RCC 7860 (cell line): ENCODE measurements at regions not wholly inside any gene's neighbourhood (a gene's known extent, or its start where the extent isn't known, plus 50 kb on each side); places are given as distances from the start of the nearest gene placed in this dataset.
"Not testable (repeated sequence)": the region's sequence is repeated elsewhere in the genome, so short reads cannot be mapped to it uniquely, and the experiment has no call there.

ENCODE experiments used
- DNase-seq: peaks from one replicate; pipeline ENCODE4 v3.0.0-alpha.2; 2015; ENCODE audit warnings: low spot score
- FAIRE-seq: peaks from 2 replicates; lab custom pipeline; 2012; peaks lifted over from hg19 to GRCh38; lab: Jason Lieb, UNC

- FAIRE-seq (no peak), DNase-seq (no peak)
Measured at GRCh38 chr6:50330347-50330746, 280.6 kb upstream of the DEFB112 start.

GRCh38 chr6:50330963-50331362 lies 281.2 kb upstream of the DEFB112 start:
- DNase-seq (no peak), FAIRE-seq (no peak)

GRCh38 chr6:50333696-50334095 lies 284.0 kb upstream of the DEFB112 start:
- FAIRE-seq (no peak), DNase-seq (no peak)

GRCh38 chr6:50337532-50338122 lies 287.9 kb upstream of the DEFB112 start:
- no peak for DNase-seq
- no peak for FAIRE-seq

GRCh38 chr6:50353603-50354002 lies 303.9 kb upstream of the DEFB112 start:
- no peak for FAIRE-seq

GRCh38 chr6:50358113-50358512 lies 308.4 kb upstream of the DEFB112 start:
- FAIRE-seq (no peak), DNase-seq (no peak)

More at GRCh38 chr6:50353603-50354002, 303.9 kb upstream of the DEFB112 start:
- no peak for DNase-seq

- FAIRE-seq (no peak), DNase-seq (no peak)
Measured at GRCh38 chr6:50361641-50362331, 312.1 kb upstream of the DEFB112 start.

GRCh38 chr6:50362706-50363105 lies 313.0 kb upstream of the DEFB112 start:
- no peak for FAIRE-seq
- DNase-seq, result no peak

- DNase-seq (no peak), FAIRE-seq (no peak)
Measured at GRCh38 chr6:50369996-50370395, 320.3 kb upstream of the DEFB112 start.

GRCh38 chr6:50380406-50381098 lies 330.8 kb upstream of the DEFB112 start:
- FAIRE-seq (no peak), DNase-seq (no peak)

GRCh38 chr6:50381099-50381415 lies 331.3 kb upstream of the DEFB112 start:
- DNase-seq, result no peak
- no peak for FAIRE-seq

GRCh38 chr6:50390416-50390815 lies 322.9 kb upstream of the TFAP2D start:
- no peak for FAIRE-seq
- no peak for DNase-seq

- FAIRE-seq, result not testable (repeated sequence)
Measured at GRCh38 chr6:50394139-50394538, 319.2 kb upstream of the TFAP2D start.

GRCh38 chr6:50404643-50405042 lies 308.7 kb upstream of the TFAP2D start:
- DNase-seq (no peak), FAIRE-seq (no peak)

More at GRCh38 chr6:50394139-50394538, 319.2 kb upstream of the TFAP2D start:
- not testable (repeated sequence) for DNase-seq

GRCh38 chr6:50410579-50410978 lies 302.7 kb upstream of the TFAP2D start:
- DNase-seq (no peak), FAIRE-seq (no peak)

- not testable (repeated sequence) for DNase-seq, FAIRE-seq
Measured at GRCh38 chr6:50421041-50421440, 292.3 kb upstream of the TFAP2D start.

GRCh38 chr6:50427267-50427666 lies 286.1 kb upstream of the TFAP2D start:
- FAIRE-seq, result no peak
- no peak for DNase-seq

GRCh38 chr6:50437901-50438300 lies 275.4 kb upstream of the TFAP2D start:
- FAIRE-seq (no peak), DNase-seq (no peak)

- no peak for DNase-seq
- no peak for FAIRE-seq
Measured at GRCh38 chr6:50442531-50443040, 270.7 kb upstream of the TFAP2D start.

- DNase-seq, result no peak
- no peak for FAIRE-seq
Measured at GRCh38 chr6:50443144-50443543, 270.2 kb upstream of the TFAP2D start.

- FAIRE-seq (no peak), DNase-seq (no peak)
Measured at GRCh38 chr6:50449128-50449527, 264.2 kb upstream of the TFAP2D start.

GRCh38 chr6:50451826-50452400 lies 261.4 kb upstream of the TFAP2D start:
- DNase-seq (no peak), FAIRE-seq (no peak)
